ENCODE measurements at regions not wholly inside any gene's neighbourhood (a gene's known extent, or its start where the extent isn't known, plus 50 kb on each side); places are given as distances from the start of the nearest gene placed in this dataset.

DNA sequence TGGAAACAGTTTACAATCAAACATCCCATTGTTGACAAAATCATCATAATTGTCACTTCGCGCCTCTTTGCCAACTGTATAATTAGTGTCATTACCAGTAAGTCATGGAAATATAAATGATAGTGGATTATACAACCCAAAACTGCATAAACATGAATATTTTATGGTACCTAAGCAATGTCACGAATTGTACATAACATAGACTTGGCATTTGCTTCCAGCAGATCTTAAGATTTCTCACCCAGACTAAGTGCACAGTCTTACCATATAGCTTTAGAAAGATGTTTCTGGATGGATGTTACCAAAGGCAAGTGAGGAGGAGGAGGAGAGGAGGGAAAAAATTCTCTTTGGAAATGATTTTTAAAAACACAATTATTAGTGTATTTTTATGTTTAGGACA, 113.4 kb upstream of the TAS2R1 start:
- Histone ChIP-seq H4K91ac (replicated peaks; ENCODE audit: insufficient read length, low read length) (no peak overlapping the region), H2BK5ac (ENCODE audit: low read depth, low read length) (no peak overlapping the region), H3K4me2 (ENCODE audit: insufficient read depth in 1 of 2, low read depth in 2 of 2, low read length in 2 of 2) (no peak overlapping the region), H4K20me1 (replicated peaks in 1 of 2; ENCODE audit: control insufficient read depth in 1 of 2, insufficient read depth in 2 of 2, low read length in 2 of 2) (no peaks in the 10 kb centered on the region), H3K4me1 (replicated peaks in 1 of 4; ENCODE audit: control insufficient read depth in 3 of 4, insufficient read depth in 4 of 4, low read length in 3 of 4) (no peaks in the 10 kb centered on the region), H2AK5ac (ENCODE audit: low read depth, low read length) (no peak overlapping the region), H3K27ac (ENCODE audit: low read depth, low read length) (no peak overlapping the region), H3K4ac (replicated peaks; ENCODE audit: insufficient read length, low read depth, low read length) (no peak overlapping the region), H4K5ac (ENCODE audit: insufficient read length, low read depth, low read length) (no peak overlapping the region), H2BK15ac (ENCODE audit: low read length) (no peak overlapping the region), H3K56ac (replicated peaks; ENCODE audit: insufficient read length, low read depth, low read length) (no peak overlapping the region), H3K9ac (replicated peaks in 1 of 4; ENCODE audit: extremely low read depth in 1 of 4, low read depth in 3 of 4, low read length in 3 of 4) (no peak overlapping the region), H3K23me2 (ENCODE audit: low read depth, low read length) (no peaks in the 10 kb centered on the region), H3K14ac (ENCODE audit: insufficient read length) (no peak overlapping the region), H2BK120ac (replicated peaks; ENCODE audit: low read depth, low read length) (no peak overlapping the region), H2BK12ac (ENCODE audit: low read depth, low read length) (no peak overlapping the region), H3K9me3 (ENCODE audit: insufficient read depth in 2 of 2, low read depth in 1 of 2, low read length in 1 of 2) (no peaks in the 10 kb centered on the region), H3K79me2 (ENCODE audit: control insufficient read depth in 1 of 2, insufficient read depth in 2 of 2, low read length in 2 of 2) (no peaks in the 10 kb centered on the region), H3K4me3 (ENCODE audit: extremely low read depth in 1 of 4, insufficient read depth in 2 of 4, low read depth in 3 of 4, low read length in 4 of 4) (no peak overlapping the region), H3K79me1 (ENCODE audit: low read depth, low read length) (no peaks in the 10 kb centered on the region), H3K23ac (ENCODE audit: insufficient read length) (no peak overlapping the region), H3K27me3 (replicated peaks in 1 of 4; ENCODE audit: control insufficient read depth in 3 of 4, extremely low read depth in 1 of 4, insufficient read depth in 3 of 4, low read length in 3 of 4) (no peaks in the 10 kb centered on the region), H3K18ac (ENCODE audit: extremely low read depth, low read length) (no peak overlapping the region), H2AFZ (ENCODE audit: low read length) (no peak overlapping the region), H3K36me3 (ENCODE audit: control insufficient read depth in 2 of 4, insufficient read depth in 4 of 4, low read length in 3 of 4) (no peaks in the 10 kb centered on the region), H4K8ac (ENCODE audit: extremely low read depth, insufficient read depth, low read length) (no peak overlapping the region), H2BK20ac (ENCODE audit: low read length) (no peak overlapping the region)
- POLR2A ChIA-PET (ENCODE audit: partially characterized antibody), result no interaction called here
- DNase-seq (ENCODE audit: low read depth in 1 of 2, low spot score in 2 of 2) (no peak), FAIRE-seq (no peak)
- CTCF ChIA-PET (ENCODE audit: partially characterized antibody), result no interaction called here
- 92% methylated on average over 3 of the region's 3 CpGs; no CpG with 5 or more reads in 1 of the 2 experiments for WGBS, 2 experiments (ENCODE audit: extremely low coverage in 1 of 2, insufficient coverage in 1 of 2, insufficient read length in 1 of 2, insufficient replicate concordance in 2 of 2, low coverage in 1 of 2, low lambda C conversion rate in 2 of 2, missing lambda C conversion rate in 1 of 2)
- TF ChIP-seq CBX5 (IDR thresholded peaks at IDR 0.05; ENCODE audit: low read depth, low read length) (no peak), RNF2 (IDR thresholded peaks at IDR 0.05; ENCODE audit: borderline replicate concordance, low read depth, low read length, missing control alignments, poor library complexity, severe bottlenecking) (no peak), ASH2L (IDR thresholded peaks at IDR 0.05; ENCODE audit: low read length) (no peak), HDAC6 (IDR thresholded peaks at IDR 0.05; ENCODE audit: low read depth, low read length) (no peak), CREB1 (IDR thresholded peaks at IDR 0.05) (no peak), ZNF274 (IDR thresholded peaks at IDR 0.05; ENCODE audit: borderline replicate concordance, extremely low read depth, low read length) (no peak), EGR1 (IDR thresholded peaks at IDR 0.05; ENCODE audit: borderline replicate concordance, low read depth, low read length) (no peak), JUN (IDR thresholded peaks at IDR 0.05; ENCODE audit: low read depth, low read length) (no peak), KDM4A (IDR thresholded peaks at IDR 0.05; ENCODE audit: low read depth, low read length, severe bottlenecking) (no peak), EZH2 (IDR thresholded peaks at IDR 0.05; ENCODE audit: low read depth, low read length, severe bottlenecking) (no peak), CHD1 (IDR thresholded peaks at IDR 0.05; ENCODE audit: low read depth, low read length) (no peak), EP300 (IDR thresholded peaks at IDR 0.05; ENCODE audit: borderline replicate concordance in 1 of 2, low read depth in 2 of 2, low read length in 2 of 2) (no peak), RBBP5 (IDR thresholded peaks at IDR 0.05; ENCODE audit: borderline replicate concordance, low read depth, low read length) (no peak), SIN3A (conservative IDR thresholded peaks at IDR 0.05 in 1 of 2, IDR thresholded peaks at IDR 0.05 in 1 of 2; ENCODE audit: low read depth in 1 of 2, low read length in 2 of 2) (no peak), HDAC2 (IDR thresholded peaks at IDR 0.05; ENCODE audit: borderline replicate concordance in 1 of 2, low read depth in 2 of 2, low read length in 2 of 2) (no peak)
